HL-60 (cell line): ENCODE measurements at regions not wholly inside any gene's neighbourhood (a gene's known extent, or its start where the extent isn't known, plus 50 kb on each side); places are given as distances from the start of the nearest gene placed in this dataset.
"Not testable (repeated sequence)": the region's sequence is repeated elsewhere in the genome, so short reads cannot be mapped to it uniquely, and the experiment has no call there.

Experiments
- CTCF ChIP-seq: IDR thresholded peaks from one replicate; pipeline ENCODE4 v1.5.1; 2011; ENCODE audit warnings: low read length, control low read depth, inconsistent platforms; ENCODE audit not compliant: insufficient read depth
- GABPA ChIP-seq: IDR thresholded peaks from 2 replicates; pipeline ENCODE4 v1.6.1; 2012; ENCODE audit warnings: low read depth
- POLR2AphosphoS5 ChIP-seq: IDR thresholded peaks from 2 replicates; pipeline ENCODE4 v1.6.1; 2012; ENCODE audit warnings: low read depth
- REST ChIP-seq: IDR thresholded peaks from 2 replicates; pipeline ENCODE4 v1.6.1; 2012; ENCODE audit warnings: low read depth; ENCODE audit not compliant: insufficient replicate concordance
- SPI1 ChIP-seq: IDR thresholded peaks from 2 replicates; pipeline ENCODE4 v1.6.1; 2012; ENCODE audit warnings: low read depth, mild to moderate bottlenecking, borderline replicate concordance

GRCh38 chr12:73001806-73002205 lies 729.6 kb downstream of the TRHDE start:
- not testable (repeated sequence) for TF ChIP-seq CTCF, POLR2AphosphoS5, REST, GABPA, SPI1
